Mesendoderm (in vitro differentiated cells): ENCODE measurements at regions not wholly inside any gene's neighbourhood (a gene's known extent, or its start where the extent isn't known, plus 50 kb on each side); places are given as distances from the start of the nearest gene placed in this dataset.

Experiments
- DNase-seq: peaks from one replicate; pipeline ENCODE4 v3.0.0; 2013
- H2AK5ac ChIP-seq: 2 replicates; pipeline ENCODE4 v1.6.1; 2013; ENCODE audit warnings: low read length, inconsistent platforms
- H2BK120ac ChIP-seq: 2 replicates; pipeline ENCODE4 v1.6.1; 2013; ENCODE audit warnings: low read depth, mild to moderate bottlenecking, low read length, moderate library complexity, mixed read lengths
- H2BK15ac ChIP-seq: replicated peaks from 2 replicates; pipeline ENCODE4 v1.6.1; 2013; ENCODE audit warnings: low read depth, mild to moderate bottlenecking, moderate library complexity
- H2BK5ac ChIP-seq: 2 replicates; pipeline ENCODE4 v1.6.1; 2013; ENCODE audit warnings: low read length, inconsistent platforms
- H3K18ac ChIP-seq: 2 replicates; pipeline ENCODE4 v1.6.1; 2013; ENCODE audit warnings: mild to moderate bottlenecking, low read length, mixed read lengths
- H3K23ac ChIP-seq: one replicate; pipeline ENCODE4 v1.6.1; 2013; ENCODE audit warnings: low read length
- H3K27ac ChIP-seq: 2 replicates; pipeline ENCODE4 v1.5.1; 2013; ENCODE audit warnings: low read depth, mild to moderate bottlenecking, inconsistent platforms, low read length, moderate library complexity
- H3K27me3 ChIP-seq: 2 replicates; pipeline ENCODE4 v1.6.1; 2013; ENCODE audit warnings: low read length, control low read depth, mild to moderate bottlenecking, inconsistent platforms; ENCODE audit not compliant: insufficient read depth, poor library complexity
- H3K36me3 ChIP-seq: 2 replicates; pipeline ENCODE4 v1.6.1; 2013; ENCODE audit warnings: low read length, inconsistent platforms; ENCODE audit not compliant: control insufficient read depth, insufficient read depth
- H3K4ac ChIP-seq: one replicate; pipeline ENCODE4 v1.6.1; 2013; ENCODE audit warnings: low read depth, mild to moderate bottlenecking, low read length, moderate library complexity
- H3K4me1 ChIP-seq: 2 replicates; pipeline ENCODE4 v1.6.1; 2013; ENCODE audit warnings: low read depth, low read length, inconsistent platforms; ENCODE audit not compliant: control insufficient read depth
- H3K4me2 ChIP-seq: 2 replicates; pipeline ENCODE4 v1.6.1; 2013; ENCODE audit warnings: low read length
- H3K4me3 ChIP-seq: 2 replicates; pipeline ENCODE4 v1.5.1; 2013; ENCODE audit warnings: mild to moderate bottlenecking, low read length
- H3K56ac ChIP-seq: one replicate; pipeline ENCODE4 v1.6.1; 2013; ENCODE audit warnings: low read length
- H3K79me1 ChIP-seq: 2 replicates; pipeline ENCODE4 v1.6.1; 2013; ENCODE audit warnings: low read length, inconsistent platforms
- H3K79me2 ChIP-seq: 2 replicates; pipeline ENCODE4 v1.6.1; 2013; ENCODE audit warnings: mild to moderate bottlenecking, low read length; ENCODE audit not compliant: control insufficient read depth, insufficient read depth
- H3K9ac ChIP-seq: 2 replicates; pipeline ENCODE4 v1.6.1; 2013; ENCODE audit warnings: low read length, inconsistent platforms
- H4K5ac ChIP-seq: one replicate; pipeline ENCODE4 v1.6.1; 2013; ENCODE audit warnings: low read length
- H4K8ac ChIP-seq: one replicate; pipeline ENCODE4 v1.6.1; 2013; ENCODE audit warnings: low read depth, mild to moderate bottlenecking, control low read depth, low read length, moderate library complexity
- WGBS: extraction: QIAGEN DNeasy Blood & Tissue Kit; methylation state at CpG from one replicate; pipeline ENCODE4 v1.1.7; 2013; ENCODE audit warnings: low lambda C conversion rate, missing lambda C conversion rate; ENCODE audit not compliant: insufficient coverage; ENCODE audit errors: extremely low coverage; 5-methylcytosine and 5-hydroxymethylcytosine counted together

- Histone ChIP-seq H3K27ac (no peak overlapping the region), H3K79me1 (no peaks in the 10 kb centered on the region), H4K8ac (no peak overlapping the region), H4K5ac (no peak overlapping the region), H3K18ac (no peak overlapping the region), H3K79me2 (no peaks in the 10 kb centered on the region), H2BK120ac (no peak overlapping the region), H3K36me3 (no peaks in the 10 kb centered on the region), H3K4me3 (no peak overlapping the region), H3K4ac (no peak overlapping the region), H3K23ac (no peak overlapping the region), H3K27me3 (no peaks in the 10 kb centered on the region), H3K9ac (no peak overlapping the region), H3K4me2 (no peak overlapping the region), H2AK5ac (no peak overlapping the region), H2BK15ac (no peak overlapping the region), H2BK5ac (no peak overlapping the region), H3K56ac (no peak overlapping the region), H3K4me1 (no peaks in the 10 kb centered on the region)
- WGBS: no CpG with 5 or more reads among the region's 5 CpGs
- DNase-seq: no peak
Observed at GRCh38 chr2:150767991-150768746, 280.7 kb upstream of the RND3 start.

GRCh38 chr2:150762571-150762970 lies 275.1 kb upstream of the RND3 start:
- no peak overlapping the region for H3K23ac ChIP-seq
- H4K8ac ChIP-seq: no peak overlapping the region
- H3K4me1 ChIP-seq: no peaks in the 10 kb centered on the region
- H2BK5ac ChIP-seq: no peak overlapping the region
- H3K4me3 ChIP-seq: no peak overlapping the region
- no peak overlapping the region for H3K27ac ChIP-seq
- H3K27me3 ChIP-seq: no peaks in the 10 kb centered on the region
- no peak overlapping the region for H3K18ac ChIP-seq
- no peak overlapping the region for H2AK5ac ChIP-seq
- no peak overlapping the region for H3K4me2 ChIP-seq
- no peak overlapping the region for H2BK120ac ChIP-seq
- H3K9ac ChIP-seq: no peak overlapping the region
- H4K5ac ChIP-seq: no peak overlapping the region
- no peaks in the 10 kb centered on the region for H3K36me3 ChIP-seq
- no CpG with 5 or more reads among the region's 2 CpGs for WGBS
- no peak overlapping the region for H3K4ac ChIP-seq
- no peak overlapping the region for H3K56ac ChIP-seq
- no peak overlapping the region for H2BK15ac ChIP-seq
- H3K79me2 ChIP-seq: no peaks in the 10 kb centered on the region
- no peak for DNase-seq
- no peaks in the 10 kb centered on the region for H3K79me1 ChIP-seq

GRCh38 chr2:150759531-150759930 lies 272.1 kb upstream of the RND3 start:
- no peak overlapping the region for H3K23ac ChIP-seq
- H3K79me1 ChIP-seq: no peaks in the 10 kb centered on the region
- no peaks in the 10 kb centered on the region for H3K4me1 ChIP-seq
- no peak overlapping the region for H4K8ac ChIP-seq
- H3K27ac ChIP-seq: no peak overlapping the region
- no CpG with 5 or more reads among the region's 1 CpG for WGBS
- H3K4ac ChIP-seq: no peak overlapping the region
- H3K4me3 ChIP-seq: no peak overlapping the region
- H4K5ac ChIP-seq: no peak overlapping the region
- H2BK120ac ChIP-seq: no peak overlapping the region
- H2BK15ac ChIP-seq: no peak overlapping the region
- no peaks in the 10 kb centered on the region for H3K27me3 ChIP-seq
- no peak overlapping the region for H2AK5ac ChIP-seq
- H3K36me3 ChIP-seq: no peaks in the 10 kb centered on the region
- H2BK5ac ChIP-seq: no peak overlapping the region
- no peak overlapping the region for H3K9ac ChIP-seq
- no peak overlapping the region for H3K4me2 ChIP-seq
- no peak overlapping the region for H3K56ac ChIP-seq
- no peak overlapping the region for H3K18ac ChIP-seq
- H3K79me2 ChIP-seq: no peaks in the 10 kb centered on the region
- DNase-seq: no peak

GRCh38 chr2:150759106-150759505 lies 271.6 kb upstream of the RND3 start:
- no peak overlapping the region for H3K27ac ChIP-seq
- no peaks in the 10 kb centered on the region for H3K4me1 ChIP-seq
- no peaks in the 10 kb centered on the region for H3K79me2 ChIP-seq
- H3K27me3 ChIP-seq: no peaks in the 10 kb centered on the region
- no peak overlapping the region for H2AK5ac ChIP-seq
- H3K36me3 ChIP-seq: no peaks in the 10 kb centered on the region
- H2BK120ac ChIP-seq: no peak overlapping the region
- no peak overlapping the region for H3K23ac ChIP-seq
- no peak overlapping the region for H2BK15ac ChIP-seq
- no peak overlapping the region for H3K18ac ChIP-seq
- no peak overlapping the region for H3K4me2 ChIP-seq
- H3K9ac ChIP-seq: no peak overlapping the region
- no peak overlapping the region for H3K4ac ChIP-seq
- no peak overlapping the region for H3K4me3 ChIP-seq
- H2BK5ac ChIP-seq: no peak overlapping the region
- H3K79me1 ChIP-seq: no peaks in the 10 kb centered on the region
- DNase-seq: no peak
- no peak overlapping the region for H4K5ac ChIP-seq
- no peak overlapping the region for H3K56ac ChIP-seq
- no peak overlapping the region for H4K8ac ChIP-seq
- no CpG with 5 or more reads among the region's 3 CpGs for WGBS

GRCh38 chr2:150752229-150752628 lies 264.8 kb upstream of the RND3 start:
- Histone ChIP-seq H2AK5ac (no peak overlapping the region), H3K79me2 (no peaks in the 10 kb centered on the region), H2BK5ac (no peak overlapping the region), H3K4me1 (no peaks in the 10 kb centered on the region), H2BK120ac (no peak overlapping the region), H3K18ac (no peak overlapping the region), H3K27me3 (no peaks in the 10 kb centered on the region), H4K8ac (no peak overlapping the region), H3K56ac (no peak overlapping the region), H3K23ac (no peak overlapping the region), H3K4me2 (no peak overlapping the region), H3K4me3 (no peak overlapping the region), H3K4ac (no peak overlapping the region), H3K36me3 (no peaks in the 10 kb centered on the region), H2BK15ac (no peak overlapping the region), H3K9ac (no peak overlapping the region), H3K27ac (no peak overlapping the region), H3K79me1 (no peaks in the 10 kb centered on the region), H4K5ac (no peak overlapping the region)
- no peak for DNase-seq

- no CpG with 5 or more reads among the region's 1 CpG for whole genome bisulfite sequencing
- no peaks in the 10 kb centered on the region for H3K36me3 ChIP-seq
- no peak for DNase-seq
Observed at GRCh38 chr2:150750720-150751119, 263.3 kb upstream of the RND3 start.

More at GRCh38 chr2:150750720-150751119, 263.3 kb upstream of the RND3 start:
- no peaks in the 10 kb centered on the region for H3K79me1 ChIP-seq
- no peak overlapping the region for H4K8ac ChIP-seq
- H3K9ac ChIP-seq: no peak overlapping the region
- H3K4me3 ChIP-seq: no peak overlapping the region
- H3K27me3 ChIP-seq: no peaks in the 10 kb centered on the region
- H3K23ac ChIP-seq: no peak overlapping the region
- no peak overlapping the region for H3K18ac ChIP-seq
- H2AK5ac ChIP-seq: no peak overlapping the region
- no peak overlapping the region for H3K4me2 ChIP-seq
- H3K4me1 ChIP-seq: no peaks in the 10 kb centered on the region
- no peak overlapping the region for H3K56ac ChIP-seq
- H4K5ac ChIP-seq: no peak overlapping the region
- H2BK120ac ChIP-seq: no peak overlapping the region
- no peak overlapping the region for H2BK5ac ChIP-seq
- no peak overlapping the region for H3K4ac ChIP-seq
- no peak overlapping the region for H2BK15ac ChIP-seq
- H3K27ac ChIP-seq: no peak overlapping the region
- H3K79me2 ChIP-seq: no peaks in the 10 kb centered on the region
